ENCODE measurements at regions not wholly inside any gene's neighbourhood (a gene's known extent, or its start where the extent isn't known, plus 50 kb on each side); places are given as distances from the start of the nearest gene placed in this dataset.
"Not testable (repeated sequence)": the region's sequence is repeated elsewhere in the genome, so short reads cannot be mapped to it uniquely, and the experiment has no call there.

- H3K4me1 Mint-ChIP-seq = no peaks in the 10 kb centered on the region
- ATAC-seq = no peak
- H3K27me3 Mint-ChIP-seq = no peaks in the 10 kb centered on the region
- peaks cover 3% of the 10 kb centered on the region for H3K9me3 Mint-ChIP-seq
- H3K4me3 Mint-ChIP-seq = no peak overlapping the region
- no peak overlapping the region for H3K27ac Mint-ChIP-seq
- H3K36me3 Mint-ChIP-seq = no peaks in the 10 kb centered on the region
Observed at GRCh38 chrY:19644889-19645638, 99.5 kb downstream of the KDM5D start.

GRCh38 chrY:19637651-19638347, 106.7 kb downstream of the KDM5D start:
- Mint-ChIP-seq H3K4me3 (no peak overlapping the region), H3K4me1 (no peaks in the 10 kb centered on the region), H3K9me3 (peaks cover 3% of the 10 kb centered on the region), H3K27me3 (no peaks in the 10 kb centered on the region), H3K27ac (no peak overlapping the region), H3K36me3 (peaks cover 6% of the 10 kb centered on the region)
- no peak for ATAC-seq

GRCh38 chrY:19628926-19629325, 115.6 kb downstream of the KDM5D start:
- Mint-ChIP-seq H3K27me3 (peaks cover 8% of the 10 kb centered on the region), H3K27ac (no peak overlapping the region), H3K4me3 (no peak overlapping the region), H3K4me1 (no peaks in the 10 kb centered on the region), H3K9me3 (peaks cover under 1% of the 10 kb centered on the region), H3K36me3 (peaks cover 7% of the 10 kb centered on the region)
- no peak for ATAC-seq

GRCh38 chrY:19622392-19622791, 122.1 kb downstream of the KDM5D start:
- H3K27ac Mint-ChIP-seq = no peak overlapping the region
- H3K4me3 Mint-ChIP-seq = no peak overlapping the region
- no peaks in the 10 kb centered on the region for H3K27me3 Mint-ChIP-seq
- no peaks in the 10 kb centered on the region for H3K36me3 Mint-ChIP-seq
- no peak for ATAC-seq
- H3K9me3 Mint-ChIP-seq = peaks cover 2% of the 10 kb centered on the region
- no peaks in the 10 kb centered on the region for H3K4me1 Mint-ChIP-seq

DNA sequence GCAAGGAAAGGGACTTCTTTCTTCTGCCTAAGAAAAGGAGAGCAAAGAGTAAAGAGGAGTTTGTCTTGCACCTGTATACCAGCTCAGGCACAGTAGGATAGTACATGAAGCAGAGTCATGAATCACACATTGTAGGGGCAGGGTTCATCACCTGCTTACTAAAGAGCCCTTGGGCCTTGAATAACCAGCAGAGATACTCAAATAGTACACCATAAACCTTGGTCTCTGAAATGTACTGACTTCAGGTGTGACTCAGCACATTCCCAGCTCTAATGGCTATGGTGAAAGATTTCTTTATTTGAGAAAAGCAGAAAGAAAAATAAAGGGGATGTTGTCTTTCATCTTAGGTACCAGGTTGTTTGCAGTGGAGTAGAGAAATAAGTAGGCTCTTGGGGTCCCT, 122.8 kb downstream of the KDM5D start:
- Mint-ChIP-seq H3K9me3 (peaks cover 2% of the 10 kb centered on the region), H3K4me1 (no peaks in the 10 kb centered on the region), H3K36me3 (no peaks in the 10 kb centered on the region), H3K4me3 (no peak overlapping the region), H3K27me3 (no peaks in the 10 kb centered on the region), H3K27ac (no peak overlapping the region)
- no peak for ATAC-seq

DNA sequence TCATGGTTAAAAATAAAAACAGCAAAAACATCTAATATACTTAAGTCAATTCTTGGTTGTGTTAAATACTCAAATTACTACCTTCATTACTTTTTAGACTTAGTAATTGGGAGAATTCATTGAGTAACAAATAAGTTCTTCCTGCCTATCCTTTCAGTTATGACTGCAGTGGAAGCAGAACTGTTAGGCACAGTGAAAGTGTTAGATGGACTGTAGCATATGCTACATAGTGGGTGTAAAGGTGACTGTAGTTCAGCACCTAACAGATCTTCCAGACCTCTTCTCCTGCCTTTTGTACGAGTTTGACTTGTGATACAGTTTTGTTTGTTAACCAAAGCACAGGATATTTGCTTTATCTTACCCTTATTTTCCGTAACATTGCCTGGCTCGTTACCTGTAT, 143.4 kb downstream of the KDM5D start:
- ATAC-seq = no peak
- H3K4me1 Mint-ChIP-seq = peaks cover 12% of the 10 kb centered on the region
- no peaks in the 10 kb centered on the region for H3K9me3 Mint-ChIP-seq
- H3K36me3 Mint-ChIP-seq = peaks cover 28% of the 10 kb centered on the region
- H3K4me3 Mint-ChIP-seq = no peak overlapping the region
- H3K27ac Mint-ChIP-seq = no peak overlapping the region
- no peaks in the 10 kb centered on the region for H3K27me3 Mint-ChIP-seq

- no peak for ATAC-seq
- no peaks in the 10 kb centered on the region for H3K9me3 Mint-ChIP-seq
- peaks cover 12% of the 10 kb centered on the region for H3K4me1 Mint-ChIP-seq
- no peaks in the 10 kb centered on the region for H3K27me3 Mint-ChIP-seq
- H3K4me3 Mint-ChIP-seq = no peak overlapping the region
- peaks cover 32% of the 10 kb centered on the region for H3K36me3 Mint-ChIP-seq
- H3K27ac Mint-ChIP-seq = no peak overlapping the region
Observed at GRCh38 chrY:19600711-19601110, 143.8 kb downstream of the KDM5D start.

DNA sequence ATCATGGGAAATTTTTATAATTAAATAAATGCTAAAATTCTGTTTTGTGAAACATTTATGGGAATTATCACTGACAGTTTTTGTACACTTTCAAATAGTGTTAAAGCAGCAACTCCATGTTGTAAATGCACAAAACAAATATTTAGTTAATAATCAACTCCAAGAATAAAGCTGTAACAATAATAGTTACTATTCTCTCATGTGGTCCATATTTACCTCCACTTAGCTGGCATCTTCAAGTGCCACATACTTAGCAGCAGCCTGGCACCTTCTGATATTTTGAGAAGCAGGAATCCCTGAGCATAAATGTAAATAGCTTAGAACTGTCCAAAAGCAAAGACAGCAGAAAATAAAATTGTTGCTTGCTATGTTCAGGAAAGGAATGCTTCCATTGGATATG, 154.3 kb downstream of the KDM5D start:
- H3K27ac Mint-ChIP-seq = no peak overlapping the region
- no peak overlapping the region for H3K4me3 Mint-ChIP-seq
- H3K27me3 Mint-ChIP-seq = no peaks in the 10 kb centered on the region
- peaks cover 1% of the 10 kb centered on the region for H3K4me1 Mint-ChIP-seq
- ATAC-seq = no peak
- H3K9me3 Mint-ChIP-seq = no peaks in the 10 kb centered on the region
- peaks cover 15% of the 10 kb centered on the region for H3K36me3 Mint-ChIP-seq

GRCh38 chrY:19589664-19590063, 154.9 kb downstream of the KDM5D start:
- ATAC-seq = no peak
- no peak overlapping the region for H3K4me3 Mint-ChIP-seq
- peaks cover 7% of the 10 kb centered on the region for H3K4me1 Mint-ChIP-seq
- H3K36me3 Mint-ChIP-seq = peaks cover 21% of the 10 kb centered on the region
- H3K9me3 Mint-ChIP-seq = no peaks in the 10 kb centered on the region
- H3K27ac Mint-ChIP-seq = no peak overlapping the region
- H3K27me3 Mint-ChIP-seq = no peaks in the 10 kb centered on the region

DNA sequence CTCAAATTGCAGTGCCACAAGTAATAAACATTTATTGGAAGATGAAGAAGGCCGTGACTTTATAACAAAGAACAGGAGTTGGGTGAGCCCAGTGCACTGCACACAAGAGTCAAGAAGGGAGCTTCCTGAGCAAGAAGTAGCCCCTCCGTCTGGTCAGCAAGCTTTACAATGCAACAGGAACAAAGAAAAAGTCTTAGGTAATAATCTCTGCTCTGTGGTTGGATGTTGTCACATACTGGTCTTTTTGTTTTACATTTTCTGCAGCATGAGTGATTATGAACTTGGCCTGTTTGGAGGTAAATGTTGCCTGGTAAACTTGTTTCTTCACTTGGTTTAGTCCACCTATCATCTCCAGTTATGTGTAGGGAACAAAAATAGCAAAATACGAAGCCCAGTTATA, 157.2 kb downstream of the KDM5D start:
- H3K36me3 Mint-ChIP-seq = peaks cover 31% of the 10 kb centered on the region
- H3K4me1 Mint-ChIP-seq = peaks cover 16% of the 10 kb centered on the region
- no peak for ATAC-seq
- no peak overlapping the region for H3K27ac Mint-ChIP-seq
- H3K27me3 Mint-ChIP-seq = no peaks in the 10 kb centered on the region
- no peaks in the 10 kb centered on the region for H3K9me3 Mint-ChIP-seq
- no peak overlapping the region for H3K4me3 Mint-ChIP-seq

GRCh38 chrY:19580990-19581389, 163.5 kb downstream of the KDM5D start:
- Mint-ChIP-seq H3K36me3 (peaks cover 33% of the 10 kb centered on the region), H3K4me1 (peaks cover 33% of the 10 kb centered on the region)
- not testable (repeated sequence) for H3K4me3 Mint-ChIP-seq, H3K9me3 Mint-ChIP-seq, H3K27ac Mint-ChIP-seq, ATAC-seq, H3K27me3 Mint-ChIP-seq

GRCh38 chrY:19578281-19578874, 166.1 kb downstream of the KDM5D start:
- no peak overlapping the region for H3K4me3 Mint-ChIP-seq
- no peaks in the 10 kb centered on the region for H3K9me3 Mint-ChIP-seq
- ATAC-seq = no peak
- no peaks in the 10 kb centered on the region for H3K27me3 Mint-ChIP-seq
- peaks cover 17% of the 10 kb centered on the region for H3K36me3 Mint-ChIP-seq
- peaks cover 20% of the 10 kb centered on the region for H3K4me1 Mint-ChIP-seq
- no peak overlapping the region for H3K27ac Mint-ChIP-seq

DNA sequence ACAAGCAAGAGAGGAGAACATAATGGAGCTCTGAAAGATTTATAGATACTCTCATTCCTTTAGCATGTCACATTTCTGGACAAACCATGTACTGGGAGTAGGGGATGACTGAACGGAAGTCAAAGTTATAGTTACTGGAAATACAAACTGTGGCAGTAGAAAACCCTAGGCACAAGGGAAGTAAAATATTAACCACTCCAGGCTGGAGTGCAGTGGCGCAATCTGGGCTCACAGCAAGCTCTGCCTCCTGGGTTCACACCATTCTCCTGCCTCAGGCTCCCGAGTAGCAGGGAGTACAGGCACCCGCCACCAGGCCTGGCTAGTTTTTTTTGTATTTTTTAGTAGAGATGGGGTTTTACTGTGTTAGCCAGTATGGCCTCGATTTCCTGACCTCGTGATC, 167.3 kb downstream of the KDM5D start:
- no peak overlapping the region for H3K4me3 Mint-ChIP-seq
- H3K27ac Mint-ChIP-seq = no peak overlapping the region
- H3K4me1 Mint-ChIP-seq = peaks cover 21% of the 10 kb centered on the region
- no peak for ATAC-seq
- no peaks in the 10 kb centered on the region for H3K9me3 Mint-ChIP-seq
- H3K27me3 Mint-ChIP-seq = no peaks in the 10 kb centered on the region
- H3K36me3 Mint-ChIP-seq = peaks cover 14% of the 10 kb centered on the region

DNA sequence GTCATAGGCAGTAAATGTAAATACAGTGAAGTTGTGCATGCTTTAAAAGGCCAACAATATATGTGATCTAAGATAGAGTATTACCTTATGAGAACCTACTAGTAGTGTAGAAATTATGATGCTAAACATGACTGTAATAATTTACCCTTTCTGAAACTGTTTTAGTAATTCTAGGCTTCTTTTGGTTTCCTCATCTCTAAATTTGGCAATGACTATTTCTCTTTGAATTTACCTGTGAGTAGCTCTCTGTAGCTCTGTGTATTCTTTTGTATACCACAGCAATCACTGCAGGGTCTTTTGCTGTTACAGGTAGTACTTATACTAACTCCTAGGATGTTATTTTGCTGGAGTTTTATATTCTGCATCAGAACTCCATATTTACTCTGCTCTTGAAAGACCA, 169.6 kb downstream of the KDM5D start:
- no peaks in the 10 kb centered on the region for H3K36me3 Mint-ChIP-seq
- peaks cover 28% of the 10 kb centered on the region for H3K4me1 Mint-ChIP-seq
- no peak overlapping the region for H3K4me3 Mint-ChIP-seq
- H3K27ac Mint-ChIP-seq = no peak overlapping the region
- no peaks in the 10 kb centered on the region for H3K27me3 Mint-ChIP-seq
- H3K9me3 Mint-ChIP-seq = no peaks in the 10 kb centered on the region
- ATAC-seq = no peak

GRCh38 chrY:19573646-19574045, 170.9 kb downstream of the KDM5D start:
- Mint-ChIP-seq H3K4me3 (no peak overlapping the region), H3K9me3 (no peaks in the 10 kb centered on the region), H3K36me3 (no peaks in the 10 kb centered on the region), H3K27ac (no peak overlapping the region), H3K4me1 (peaks cover 34% of the 10 kb centered on the region), H3K27me3 (no peaks in the 10 kb centered on the region)
- no peak for ATAC-seq

- H3K4me3 Mint-ChIP-seq = peak overlapping the region; percentile 62
- H3K27me3 Mint-ChIP-seq = no peaks in the 10 kb centered on the region
- H3K4me1 Mint-ChIP-seq = peaks cover 34% of the 10 kb centered on the region
- no peaks in the 10 kb centered on the region for H3K9me3 Mint-ChIP-seq
- peak overlapping the region; percentile 59 for H3K27ac Mint-ChIP-seq
- peak; percentile 62 for ATAC-seq
- no peaks in the 10 kb centered on the region for H3K36me3 Mint-ChIP-seq
Observed at GRCh38 chrY:19570999-19571398, 173.5 kb downstream of the KDM5D start.
